Neural progenitor cell (in vitro differentiated cells): ENCODE measurements at regions not wholly inside any gene's neighbourhood (a gene's known extent, or its start where the extent isn't known, plus 50 kb on each side); places are given as distances from the start of the nearest gene placed in this dataset.

Experiments used
- CTCF ChIP-seq: fragments of 200-600 bp; sonication (generic); IDR thresholded peaks from 2 replicates; pipeline ENCODE4 v1.5.1; 2017; ENCODE audit warnings: antibody characterized with exemption, mild to moderate bottlenecking
- EZH2 ChIP-seq: fragments of 200-600 bp; sonication (generic); IDR thresholded peaks from 2 replicates; pipeline ENCODE4 v1.6.1; 2017; ENCODE audit warnings: antibody characterized with exemption, mild to moderate bottlenecking, moderate library complexity

GRCh38 chr17:13346592-13346991 lies 255.1 kb downstream of the HS3ST3A1 start:
- no peak for TF ChIP-seq CTCF
- TF ChIP-seq EZH2: no peak
